Heart left ventricle (tissue), 16 donors: ENCODE measurements at regions not wholly inside any gene's neighbourhood (a gene's known extent, or its start where the extent isn't known, plus 50 kb on each side); places are given as distances from the start of the nearest gene placed in this dataset.
"Not testable (repeated sequence)": the region's sequence is repeated elsewhere in the genome, so short reads cannot be mapped to it uniquely, and the experiment has no call there.

Experiments
- ATAC-seq, 4 donors: fragments of 200-7000 bp; cut with Tn5 transposase; one replicate each; pipeline ENCODE4 v1.9.1; 2020 to 2022; ENCODE audit warnings: moderate library complexity in 4 of 4, mild to moderate bottlenecking in 3 of 4, moderate number of reproducible peaks in 1 of 4
- DNase-seq, 5 donors: peaks; one replicate each; pipeline ENCODE4 v3.0.0-alpha.2; 2020
- H3K27ac ChIP-seq, 12 donors: fragments of 200-600 bp; sonication (generic) in 4 of 12; one replicate each; pipeline versions ENCODE4 v1.5.0 to v1.8.0; 2016 to 2022; ENCODE audit warnings: mild to moderate bottlenecking in 2 of 12
- H3K27me3 ChIP-seq, 9 donors: fragments of 200-600 bp; sonication (generic) in 2 of 9; one replicate each; pipeline versions ENCODE4 v1.5.1 to v1.8.0; 2016 to 2022; ENCODE audit warnings: mild to moderate bottlenecking in 3 of 9
- H3K36me3 ChIP-seq, 9 donors: fragments of 200-600 bp; sonication (generic) in 2 of 9; one replicate each; pipeline versions ENCODE4 v1.5.0 to v1.8.0; 2018 to 2022; ENCODE audit warnings: mild to moderate bottlenecking in 2 of 9
- H3K4me1 ChIP-seq, 12 donors: fragments of 200-600 bp; sonication (generic) in 4 of 12; one replicate each; pipeline versions ENCODE4 v1.5.0 to v1.8.0; 2016 to 2022; ENCODE audit warnings: mild to moderate bottlenecking in 3 of 12
- H3K4me3 ChIP-seq, 12 donors: fragments of 200-600 bp; sonication (generic) in 4 of 12; one replicate each; pipeline versions ENCODE4 v1.5.0 to v1.8.0; 2017 to 2022; ENCODE audit warnings: mild to moderate bottlenecking in 9 of 12, moderate library complexity in 4 of 12
- H3K9me3 ChIP-seq, 12 donors: fragments of 200-600 bp; sonication (generic) in 4 of 12; one replicate each; pipeline versions ENCODE4 v1.5.0 to v1.8.0; 2016 to 2022; ENCODE audit warnings: mild to moderate bottlenecking in 1 of 12
- POLR2A ChIP-seq, 2 donors: fragments of 450-650 bp; IDR thresholded peaks; one replicate each; pipeline ENCODE4 v1.6.1; 2017; ENCODE audit warnings: antibody characterized with exemption in 2 of 2, mild to moderate bottlenecking in 2 of 2, moderate library complexity in 2 of 2
- WGBS, 4 donors: extraction: QIAGEN DNeasy Blood & Tissue Kit in 2 of 4; methylation state at CpG; one replicate each; pipeline versions ENCODE4 v1.1.5 to v1.1.7; 2013 to 2018; 5-methylcytosine and 5-hydroxymethylcytosine counted together
- intact Hi-C, 10 donors: fragments of 100-400 bp; cut with DNase I; formaldehyde crosslinking; loops; one replicate each; pipeline versions ENCODE4 v1.11.1 to v1.14.2; 2022
- TF ChIP-seq, protein P1 (sequence below), 12 donors: fragments of 200-600 bp; sonication (generic) in 4 of 12; IDR thresholded peaks; one replicate each; pipeline versions ENCODE4 v1.5.0 to v1.8.0; 2018 to 2022; ENCODE audit warnings: antibody characterized with exemption in 12 of 12, mild to moderate bottlenecking in 5 of 12
- donor health status: ischemic (EF 13 %, LVEDD 7.1; RV severe dilation, severe dysfunction).
- donor health status: healthy with polysubstance abuse.
- donor health status: DM: no; HTN: yes; CAD: no.
- donor health status: DM: no; HTN: no; CAD: no.
- donor health status: ischemic (EF 25% LVEDD 6.9; RV normal size, moderate dysfunction).
- donor health status: ischemic (EF 25% LVEDD 5.7; RV mildly dilated, moderate dysfunction).
- donor health status: healthy.
- donor health status: DM: yes; HTN: yes; CAD: no.
- donor health status: ischemic (EF 35%, LVEDD 5.7; RV mildly dilated, moderate dysfunction).
- donor health status: nonischemic (EF 11% LVEDD 7.7; RV severe dilation, severe dysfunction).
- donor health status: DM: yes; HTN: yes; CAD: no.
- donor health status: PGD.
- donor health status: ischemic (EF 29% LVEDD 5.4; RV normal size, mild dysfunction).
- donor health status: nonischemic (EF 23%, LVEDD 6.1; RV moderate dilation, normal function).

DNA sequence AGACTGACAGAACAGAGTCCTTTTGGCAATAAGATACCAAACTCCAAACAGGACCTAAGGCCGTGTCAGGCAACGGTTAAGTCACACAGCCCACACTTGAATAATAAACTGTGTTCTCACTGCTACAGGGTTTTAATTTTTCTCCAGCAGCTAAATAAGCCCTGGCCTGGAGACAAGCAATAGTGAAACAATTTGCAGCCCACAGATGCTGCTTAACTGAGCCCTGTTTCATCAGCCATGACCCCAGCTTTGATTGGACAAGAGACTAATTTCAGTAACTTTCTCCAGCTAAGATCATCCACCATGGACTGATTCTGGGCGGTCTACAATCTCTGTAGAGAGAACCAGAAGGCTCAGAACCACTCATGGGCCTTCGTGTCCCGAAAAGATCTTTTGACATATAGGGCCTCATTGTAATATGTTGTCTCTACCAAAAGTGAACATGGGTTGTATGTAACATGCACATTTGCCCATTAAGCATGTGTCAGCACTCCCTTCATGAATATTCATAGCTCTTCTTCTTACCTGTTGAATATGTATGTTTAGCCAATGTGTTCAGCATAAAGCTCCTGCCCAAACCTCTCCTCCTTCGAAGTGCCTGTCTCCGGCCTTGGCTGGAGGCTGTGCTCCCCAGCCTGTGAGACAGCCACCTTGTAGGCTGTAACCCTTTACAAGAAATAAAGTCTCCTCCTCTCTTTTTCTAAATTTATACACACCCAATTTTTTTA, 223.1 kb upstream of the AKR1E2 start:
- Histone ChIP-seq H3K9me3 (peaks cover 0 to 4% (median 0%) of the 10 kb centered on the region in 12 donors), H3K27ac (no peak overlapping the region), H3K4me3 (no peak overlapping the region), H3K4me1 (no peaks in the 10 kb centered on the region), H3K27me3 (no peaks in the 10 kb centered on the region), H3K36me3 (no peaks in the 10 kb centered on the region)
- WGBS, 4 donors, result 74 to 95% (median 88%) methylated on average over 7 of the region's 7 CpGs
- no peak for DNase-seq
- no peak for ATAC-seq
- TF ChIP-seq, protein P1, sequence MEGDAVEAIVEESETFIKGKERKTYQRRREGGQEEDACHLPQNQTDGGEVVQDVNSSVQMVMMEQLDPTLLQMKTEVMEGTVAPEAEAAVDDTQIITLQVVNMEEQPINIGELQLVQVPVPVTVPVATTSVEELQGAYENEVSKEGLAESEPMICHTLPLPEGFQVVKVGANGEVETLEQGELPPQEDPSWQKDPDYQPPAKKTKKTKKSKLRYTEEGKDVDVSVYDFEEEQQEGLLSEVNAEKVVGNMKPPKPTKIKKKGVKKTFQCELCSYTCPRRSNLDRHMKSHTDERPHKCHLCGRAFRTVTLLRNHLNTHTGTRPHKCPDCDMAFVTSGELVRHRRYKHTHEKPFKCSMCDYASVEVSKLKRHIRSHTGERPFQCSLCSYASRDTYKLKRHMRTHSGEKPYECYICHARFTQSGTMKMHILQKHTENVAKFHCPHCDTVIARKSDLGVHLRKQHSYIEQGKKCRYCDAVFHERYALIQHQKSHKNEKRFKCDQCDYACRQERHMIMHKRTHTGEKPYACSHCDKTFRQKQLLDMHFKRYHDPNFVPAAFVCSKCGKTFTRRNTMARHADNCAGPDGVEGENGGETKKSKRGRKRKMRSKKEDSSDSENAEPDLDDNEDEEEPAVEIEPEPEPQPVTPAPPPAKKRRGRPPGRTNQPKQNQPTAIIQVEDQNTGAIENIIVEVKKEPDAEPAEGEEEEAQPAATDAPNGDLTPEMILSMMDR (IDR thresholded peaks at IDR 0.05), result no peak
- TF ChIP-seq POLR2A (IDR thresholded peaks at IDR 0.05), result no peak
- intact Hi-C loops, result no loop called here

DNA sequence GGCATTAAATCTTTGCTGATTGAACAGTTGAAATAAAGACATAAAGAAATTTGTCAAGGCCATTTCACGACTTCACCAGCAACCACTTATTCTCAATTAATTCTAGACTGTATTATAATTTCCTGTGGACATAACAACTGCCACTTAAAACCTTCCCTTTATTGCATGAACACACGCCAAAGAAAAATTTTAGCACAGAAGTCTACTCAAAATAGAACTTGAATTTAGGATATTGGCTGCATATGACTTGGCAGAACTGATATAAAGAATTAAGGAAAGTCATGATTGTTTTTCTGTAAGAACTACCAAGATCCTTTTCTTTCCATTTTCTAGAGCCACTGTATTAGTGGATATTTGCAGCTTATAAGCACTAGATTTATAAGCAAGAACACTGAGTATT, 226.5 kb upstream of the AKR1E2 start:
- WGBS, 4 donors, result 86 to 90% (median 88%) methylated on average over 2 of the region's 2 CpGs
- intact Hi-C loops, result no loop called here
- Histone ChIP-seq H3K27ac (no peak overlapping the region), H3K27me3 (no peaks in the 10 kb centered on the region), H3K9me3 (peaks cover 0 to 4% (median 0%) of the 10 kb centered on the region in 12 donors), H3K36me3 (no peaks in the 10 kb centered on the region), H3K4me1 (no peaks in the 10 kb centered on the region), H3K4me3 (no peak overlapping the region)
- no peak for TF ChIP-seq POLR2A (IDR thresholded peaks at IDR 0.05)
- TF ChIP-seq, protein P1 (IDR thresholded peaks at IDR 0.05), result no peak
- DNase-seq (no peak), ATAC-seq (no peak)

DNA sequence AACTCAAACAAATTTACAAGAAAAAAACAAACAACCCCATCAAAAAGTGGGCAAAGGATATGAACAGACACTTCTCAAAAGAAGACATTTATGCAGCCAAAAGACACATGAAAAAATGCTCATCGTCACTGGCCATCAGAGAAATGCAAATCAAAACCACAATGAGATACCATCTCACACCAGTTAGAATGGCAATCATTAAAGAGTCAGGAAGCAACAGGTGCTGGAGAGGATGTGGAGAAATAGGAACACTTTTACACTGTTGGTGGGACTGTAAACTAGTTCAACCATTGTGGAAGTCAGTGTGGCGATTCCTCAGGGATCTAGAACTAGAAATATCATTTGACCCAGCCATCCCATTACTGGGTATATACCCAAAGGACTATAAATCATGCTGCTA, 228.1 kb upstream of the AKR1E2 start:
- intact Hi-C loops, H3K36me3 ChIP-seq, ATAC-seq, DNase-seq, H3K4me3 ChIP-seq, H3K4me1 ChIP-seq, H3K27ac ChIP-seq, H3K9me3 ChIP-seq, H3K27me3 ChIP-seq: not testable (repeated sequence)
- WGBS, 4 donors, result 84 to 95% methylated on average over 1 to 2 of the region's 2 CpGs; no CpG with 5 or more reads in 2 of the 4 donors

DNA sequence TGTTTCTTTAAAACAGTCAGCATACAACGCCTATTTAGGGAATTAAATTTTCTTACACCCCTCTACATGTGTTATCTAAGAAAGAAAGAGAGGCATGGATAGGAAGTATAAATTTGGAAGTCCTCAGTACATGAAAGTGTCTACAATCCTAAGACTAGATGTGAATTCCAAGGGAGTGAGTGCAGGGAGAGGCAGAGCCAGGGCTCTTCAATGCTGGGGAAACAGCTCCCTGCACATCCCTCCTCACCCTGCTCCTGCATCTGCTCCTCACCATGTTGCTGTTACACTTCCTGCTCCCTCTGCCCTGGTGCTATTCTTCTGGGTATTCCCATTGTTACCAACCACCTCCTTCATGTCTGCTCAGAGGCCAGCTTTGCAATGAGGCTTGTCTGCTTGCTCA, 229.1 kb upstream of the AKR1E2 start:
- WGBS, 4 donors, result 76 to 80% (median 80%) methylated on average over 1 of the region's 1 CpG
- TF ChIP-seq, protein P1 (IDR thresholded peaks at IDR 0.05), result no peak
- TF ChIP-seq POLR2A (IDR thresholded peaks at IDR 0.05), result no peak
- no peak for DNase-seq
- no peak overlapping the region for H3K27ac ChIP-seq
- intact Hi-C loops, result no loop called here
- H3K4me3 ChIP-seq, result no peak overlapping the region
- H3K4me1 ChIP-seq, result no peaks in the 10 kb centered on the region
- no peak for ATAC-seq
- H3K27me3 ChIP-seq, result no peaks in the 10 kb centered on the region
- H3K9me3 ChIP-seq, result peaks cover 0 to 3% (median 0%) of the 10 kb centered on the region in 12 donors
- no peaks in the 10 kb centered on the region for H3K36me3 ChIP-seq
